Thoracic aorta (tissue), 2 donors: ENCODE measurements at regions not wholly inside any gene's neighbourhood (a gene's known extent, or its start where the extent isn't known, plus 50 kb on each side); places are given as distances from the start of the nearest gene placed in this dataset.
"Not testable (repeated sequence)": the region's sequence is repeated elsewhere in the genome, so short reads cannot be mapped to it uniquely, and the experiment has no call there.

Source experiments
- ATAC-seq: fragments of 150-250 bp; one replicate; pipeline ENCODE4 v1.8.0; 2017; ENCODE audit warnings: low read depth; ENCODE audit not compliant: insufficient number of reproducible peaks, low FRiP score
- DNase-seq: peaks from one replicate; pipeline ENCODE4 v3.0.0-alpha.2; 2020; ENCODE audit warnings: low spot score
- H3K27ac ChIP-seq, 2 donors: fragments of 200-600 bp; sonication (generic); 1 replicate in 1 of 2; 2 replicates in 1 of 2; pipeline ENCODE4 v1.5.1; 2016; ENCODE audit warnings: mild to moderate bottlenecking in 2 of 2, moderate library complexity in 2 of 2
- H3K27me3 ChIP-seq: fragments of 200-600 bp; sonication (generic); replicated peaks from 2 replicates; pipeline ENCODE4 v1.6.0; 2016; ENCODE audit warnings: mild to moderate bottlenecking; ENCODE audit not compliant: insufficient read depth
- H3K36me3 ChIP-seq: fragments of 200-600 bp; sonication (generic); one replicate; pipeline ENCODE4 v1.5.1; 2016
- H3K4me1 ChIP-seq, 2 donors: fragments of 200-600 bp; sonication (generic); 1 replicate in 1 of 2; 2 replicates in 1 of 2; pipeline versions ENCODE4 v1.5.1 to v1.6.0; 2016; ENCODE audit warnings: low read depth in 2 of 2, mild to moderate bottlenecking in 1 of 2; ENCODE audit not compliant: control insufficient read depth in 1 of 2
- H3K4me3 ChIP-seq: fragments of 200-600 bp; sonication (generic); 2 replicates; pipeline ENCODE4 v1.5.1; 2016; ENCODE audit warnings: mild to moderate bottlenecking
- H3K9me3 ChIP-seq: fragments of 200-600 bp; sonication (generic); 2 replicates; pipeline ENCODE4 v1.5.1; 2016
- CTCF ChIP-seq: fragments of 200-600 bp; sonication (generic); IDR thresholded peaks from one replicate; pipeline ENCODE4 v1.5.1; 2019; ENCODE audit warnings: antibody characterized with exemption

DNA sequence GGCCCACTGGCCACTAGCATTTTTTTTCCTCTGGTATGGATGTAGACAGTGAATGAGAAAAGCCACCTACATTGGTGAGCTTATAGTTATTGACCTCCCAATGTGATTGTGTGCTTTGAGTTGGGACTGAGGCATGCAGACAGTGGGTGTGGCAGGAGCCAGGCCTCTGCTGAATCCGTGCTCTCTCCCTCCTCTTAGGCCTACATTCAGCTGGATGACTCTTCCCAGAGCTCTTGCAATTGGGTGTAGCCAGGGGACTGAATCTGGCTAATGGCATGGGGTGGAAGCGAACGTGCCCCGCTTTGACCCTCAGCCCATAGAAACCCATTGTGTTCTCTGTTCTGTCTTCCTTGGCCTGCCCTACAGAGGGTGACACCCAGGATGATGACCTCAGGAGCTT is 698.3 kb upstream of the HS6ST1 start:
- no peaks in the 10 kb centered on the region for H3K4me1 ChIP-seq
- no peak for TF ChIP-seq CTCF
- no peaks in the 10 kb centered on the region for H3K36me3 ChIP-seq
- H3K27ac ChIP-seq = no peak overlapping the region
- H3K27me3 ChIP-seq = no peaks in the 10 kb centered on the region
- no peak overlapping the region for H3K4me3 ChIP-seq
- no peak for DNase-seq
- H3K9me3 ChIP-seq = no peaks in the 10 kb centered on the region
- ATAC-seq = no peak

- Histone ChIP-seq H3K4me3 (no peak overlapping the region), H3K27ac (no peak overlapping the region), H3K9me3 (no peaks in the 10 kb centered on the region), H3K4me1 (no peaks in the 10 kb centered on the region), H3K36me3 (no peaks in the 10 kb centered on the region), H3K27me3 (no peaks in the 10 kb centered on the region)
- no peak for TF ChIP-seq CTCF
- ATAC-seq (no peak), DNase-seq (no peak)
Measured at GRCh38 chr2:129024796-129025195, 706.1 kb upstream of the HS6ST1 start.

DNA sequence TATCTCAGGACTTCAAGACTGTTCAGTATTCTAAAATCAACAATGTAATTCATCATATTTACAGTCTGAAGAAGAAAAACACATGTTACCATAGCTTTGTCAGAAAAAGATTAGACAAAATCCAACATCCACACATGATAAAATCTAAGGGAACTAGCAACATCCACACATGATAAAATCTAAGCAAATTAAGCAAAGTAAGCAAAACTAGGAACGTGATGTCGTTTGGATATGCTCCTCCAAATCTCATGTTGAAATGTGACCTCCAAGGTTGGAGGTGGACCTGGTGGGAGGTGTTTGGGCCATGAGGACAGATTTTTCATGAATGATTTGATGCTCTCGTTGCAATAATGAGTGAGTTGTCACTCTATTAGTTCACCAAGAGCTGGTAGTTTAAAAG is 717.3 kb upstream of the HS6ST1 start:
- TF ChIP-seq CTCF = no peak
- no peak overlapping the region for H3K4me3 ChIP-seq
- no peaks in the 10 kb centered on the region for H3K36me3 ChIP-seq
- no peaks in the 10 kb centered on the region for H3K27me3 ChIP-seq
- no peaks in the 10 kb centered on the region for H3K9me3 ChIP-seq
- no peak for DNase-seq
- no peak for ATAC-seq
- no peak overlapping the region for H3K27ac ChIP-seq
- no peaks in the 10 kb centered on the region for H3K4me1 ChIP-seq

DNA sequence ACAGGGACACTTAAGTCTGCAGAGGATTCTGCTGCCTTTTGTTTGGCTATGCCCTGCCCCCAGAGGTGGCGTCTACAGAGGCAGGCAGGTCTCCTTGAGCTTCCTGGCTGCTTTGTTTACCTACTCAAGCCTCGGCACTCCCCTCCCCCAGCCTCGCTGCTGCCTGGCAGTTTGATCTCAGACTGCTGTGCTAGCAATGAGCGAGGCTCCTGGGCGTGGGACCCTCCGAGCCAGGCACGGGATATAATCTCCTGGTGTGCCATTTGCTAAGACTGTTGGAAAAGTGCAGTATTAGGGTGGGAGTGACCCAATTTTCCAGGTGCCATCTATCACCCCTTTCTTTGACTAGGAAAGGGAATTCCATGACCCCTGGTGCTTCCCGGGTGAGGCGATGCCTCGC is 725.0 kb upstream of the HS6ST1 start:
- not testable (repeated sequence) for ATAC-seq, H3K36me3 ChIP-seq, H3K4me3 ChIP-seq, H3K27me3 ChIP-seq, DNase-seq, H3K4me1 ChIP-seq, H3K27ac ChIP-seq
- peaks cover 13% of the 10 kb centered on the region for H3K9me3 ChIP-seq

GRCh38 chr2:129046475-129046874 is 727.8 kb upstream of the HS6ST1 start:
- H3K27ac ChIP-seq, H3K36me3 ChIP-seq, H3K4me1 ChIP-seq, H3K4me3 ChIP-seq, DNase-seq, ATAC-seq, H3K27me3 ChIP-seq: not testable (repeated sequence)
- H3K9me3 ChIP-seq = peaks cover 13% of the 10 kb centered on the region

DNA sequence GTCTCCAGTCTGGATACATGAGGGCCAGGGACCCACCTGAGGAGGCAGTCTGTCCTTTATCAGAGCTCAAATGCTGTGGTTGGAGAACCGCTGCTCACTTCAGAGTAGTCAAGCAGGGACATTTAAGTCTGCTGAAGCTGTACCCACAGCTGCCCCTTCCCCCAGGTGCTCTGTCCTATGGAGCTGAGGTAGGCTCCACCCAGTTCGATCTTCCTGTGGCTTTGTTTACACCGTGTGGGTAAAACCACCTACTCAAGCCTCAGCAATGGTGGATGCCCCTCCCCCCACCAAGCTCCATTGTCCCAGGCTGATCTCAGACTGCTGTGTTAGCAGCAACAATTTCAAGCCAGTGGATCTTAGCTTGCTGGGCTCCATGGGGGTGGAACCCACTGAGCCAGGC is 731.4 kb upstream of the HS6ST1 start:
- Histone ChIP-seq H3K9me3 (no peaks in the 10 kb centered on the region), H3K27ac (no peak overlapping the region), H3K36me3 (no peaks in the 10 kb centered on the region), H3K4me1 (no peaks in the 10 kb centered on the region), H3K4me3 (no peak overlapping the region), H3K27me3 (no peaks in the 10 kb centered on the region)
- DNase-seq (no peak), ATAC-seq (no peak)
- no peak for TF ChIP-seq CTCF
